Esophagus squamous epithelium (tissue), 5 donors: ENCODE measurements at regions not wholly inside any gene's neighbourhood (a gene's known extent, or its start where the extent isn't known, plus 50 kb on each side); places are given as distances from the start of the nearest gene placed in this dataset.
A peak's percentile ranks its signal among the peaks of the same experiment; 100 is the strongest.

Experiments
- DNase-seq: peaks from one replicate; lab custom pipeline; 2025; lab: John Stamatoyannopoulos, UW
- H3K27ac ChIP-seq, 4 donors: fragments of 200-600 bp; sonication (generic); one replicate each; pipeline ENCODE4 v1.5.1; 2016 to 2019; ENCODE audit warnings: mild to moderate bottlenecking in 1 of 4
- H3K27me3 ChIP-seq, 4 donors: fragments of 200-600 bp; sonication (generic); 1 replicate in 3 of 4; 2 replicates in 1 of 4; pipeline versions ENCODE4 v1.5.1 to v1.6.0; 2017 to 2021; ENCODE audit warnings: antibody characterized with exemption in 1 of 4
- H3K36me3 ChIP-seq, 3 donors: fragments of 200-600 bp; sonication (generic); one replicate each; pipeline ENCODE4 v1.5.1; 2016 to 2019
- H3K4me1 ChIP-seq, 3 donors: fragments of 200-600 bp; sonication (generic); one replicate each; pipeline ENCODE4 v1.5.1; 2017 to 2019
- H3K4me3 ChIP-seq, 4 donors: fragments of 200-600 bp; sonication (generic); 1 replicate in 3 of 4; 2 replicates in 1 of 4; pipeline ENCODE4 v1.5.1; 2016 to 2019; ENCODE audit warnings: mild to moderate bottlenecking in 2 of 4, moderate library complexity in 1 of 4
- H3K9me3 ChIP-seq, 3 donors: fragments of 200-600 bp; sonication (generic); one replicate each; pipeline ENCODE4 v1.5.1; 2016 to 2019
- POLR2A ChIP-seq, 4 donors: fragments of 450-650 bp; IDR thresholded peaks; one replicate each; pipeline ENCODE4 v1.6.1; 2017; ENCODE audit warnings: antibody characterized with exemption in 4 of 4, mild to moderate bottlenecking in 4 of 4, moderate library complexity in 3 of 4
- WGBS, 2 donors: methylation state at CpG; one replicate each; pipeline ENCODE4 v1.1.5; 2018; 5-methylcytosine and 5-hydroxymethylcytosine counted together
- intact Hi-C: fragments of 100-400 bp; cut with DNase I; formaldehyde crosslinking; loops from one replicate; pipeline ENCODE4 v1.15.0; 2022
- TF ChIP-seq, protein P1 (sequence below), 6 experiments: fragments of 450-650 bp in 4 of 6; fragments of 200-600 bp in 2 of 6; sonication (generic) in 2 of 6; IDR thresholded peaks; one replicate each; pipeline ENCODE4 v1.5.1; 2016 to 2019; ENCODE audit warnings: antibody characterized with exemption in 6 of 6, mild to moderate bottlenecking in 4 of 6, moderate library complexity in 4 of 6
- donor health status: DM: yes; HTN: yes; CAD: no.

GRCh38 chr11:87421422-87421821 lies 383.7 kb downstream of the TMEM135 start:
- Histone ChIP-seq H3K9me3 (no peaks in the 10 kb centered on the region), H3K4me1 (no peaks in the 10 kb centered on the region), H3K27ac (no peak overlapping the region), H3K27me3 (no peaks in the 10 kb centered on the region), H3K36me3 (no peaks in the 10 kb centered on the region), H3K4me3 (no peak overlapping the region)
- no peak for DNase-seq
- 0 to 33% methylated on average over 2 of the region's 2 CpGs for WGBS, 2 donors
- intact Hi-C loops, result loop anchor here (5.0 to 10.0 kb wide), 2 partner anchors 69 to 487 kb away; no protein-coding TSS in a partner anchor
- TF ChIP-seq, protein P1, sequence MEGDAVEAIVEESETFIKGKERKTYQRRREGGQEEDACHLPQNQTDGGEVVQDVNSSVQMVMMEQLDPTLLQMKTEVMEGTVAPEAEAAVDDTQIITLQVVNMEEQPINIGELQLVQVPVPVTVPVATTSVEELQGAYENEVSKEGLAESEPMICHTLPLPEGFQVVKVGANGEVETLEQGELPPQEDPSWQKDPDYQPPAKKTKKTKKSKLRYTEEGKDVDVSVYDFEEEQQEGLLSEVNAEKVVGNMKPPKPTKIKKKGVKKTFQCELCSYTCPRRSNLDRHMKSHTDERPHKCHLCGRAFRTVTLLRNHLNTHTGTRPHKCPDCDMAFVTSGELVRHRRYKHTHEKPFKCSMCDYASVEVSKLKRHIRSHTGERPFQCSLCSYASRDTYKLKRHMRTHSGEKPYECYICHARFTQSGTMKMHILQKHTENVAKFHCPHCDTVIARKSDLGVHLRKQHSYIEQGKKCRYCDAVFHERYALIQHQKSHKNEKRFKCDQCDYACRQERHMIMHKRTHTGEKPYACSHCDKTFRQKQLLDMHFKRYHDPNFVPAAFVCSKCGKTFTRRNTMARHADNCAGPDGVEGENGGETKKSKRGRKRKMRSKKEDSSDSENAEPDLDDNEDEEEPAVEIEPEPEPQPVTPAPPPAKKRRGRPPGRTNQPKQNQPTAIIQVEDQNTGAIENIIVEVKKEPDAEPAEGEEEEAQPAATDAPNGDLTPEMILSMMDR (IDR thresholded peaks at IDR 0.05), result peak; percentile 54 to 78 (median 69)
- TF ChIP-seq POLR2A (IDR thresholded peaks at IDR 0.05), result no peak

GRCh38 chr11:87417951-87418350 lies 380.2 kb downstream of the TMEM135 start:
- Histone ChIP-seq H3K4me3 (no peak overlapping the region), H3K27ac (no peak overlapping the region), H3K4me1 (no peaks in the 10 kb centered on the region), H3K27me3 (no peaks in the 10 kb centered on the region), H3K36me3 (no peaks in the 10 kb centered on the region), H3K9me3 (no peaks in the 10 kb centered on the region)
- TF ChIP-seq, protein P1 (IDR thresholded peaks at IDR 0.05), result no peak
- no peak for TF ChIP-seq POLR2A (IDR thresholded peaks at IDR 0.05)
- intact Hi-C loops, result no loop called here
- no peak for DNase-seq

- 64 to 79% methylated on average over 3 of the region's 3 CpGs for WGBS, 2 donors
- no peak for DNase-seq
- H3K27me3 ChIP-seq, result no peaks in the 10 kb centered on the region
Observed at GRCh38 chr11:87405843-87406242, 368.1 kb downstream of the TMEM135 start.

DNA sequence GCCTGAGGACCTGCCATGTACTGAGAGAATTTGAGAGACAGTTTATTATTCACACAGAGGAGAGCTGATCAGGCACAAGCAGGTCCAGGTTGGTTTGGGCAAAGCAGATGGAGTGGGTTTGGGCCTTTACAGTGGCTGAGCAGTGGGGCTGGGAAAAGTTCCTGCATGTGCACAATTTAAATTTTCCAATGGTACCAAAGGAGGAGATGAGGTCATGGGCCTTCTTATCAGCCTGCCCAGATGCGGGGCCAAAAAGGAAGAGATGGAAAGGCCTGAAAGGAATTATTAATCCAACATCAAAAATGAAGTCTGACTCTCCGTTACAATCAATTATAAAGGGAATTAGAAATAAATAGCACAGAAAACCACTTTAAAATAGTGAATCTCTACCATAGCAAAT lies 367.6 kb downstream of the TMEM135 start:
- Histone ChIP-seq H3K36me3 (no peaks in the 10 kb centered on the region), H3K27me3 (no peaks in the 10 kb centered on the region), H3K27ac (no peak overlapping the region), H3K4me1 (no peaks in the 10 kb centered on the region), H3K9me3 (no peaks in the 10 kb centered on the region), H3K4me3 (no peak overlapping the region)
- 74 to 84% methylated on average over 2 of the region's 2 CpGs for WGBS, 2 donors
- intact Hi-C loops, result no loop called here
- TF ChIP-seq, protein P1 (IDR thresholded peaks at IDR 0.05), result no peak
- TF ChIP-seq POLR2A (IDR thresholded peaks at IDR 0.05), result no peak
- no peak for DNase-seq

More at GRCh38 chr11:87405843-87406242, 368.1 kb downstream of the TMEM135 start:
- Histone ChIP-seq H3K27ac (no peak overlapping the region), H3K4me3 (no peak overlapping the region), H3K36me3 (no peaks in the 10 kb centered on the region), H3K4me1 (no peaks in the 10 kb centered on the region), H3K9me3 (no peaks in the 10 kb centered on the region)
- TF ChIP-seq, protein P1 (IDR thresholded peaks at IDR 0.05), result no peak
- TF ChIP-seq POLR2A (IDR thresholded peaks at IDR 0.05), result no peak
- intact Hi-C loops, result no loop called here

DNA sequence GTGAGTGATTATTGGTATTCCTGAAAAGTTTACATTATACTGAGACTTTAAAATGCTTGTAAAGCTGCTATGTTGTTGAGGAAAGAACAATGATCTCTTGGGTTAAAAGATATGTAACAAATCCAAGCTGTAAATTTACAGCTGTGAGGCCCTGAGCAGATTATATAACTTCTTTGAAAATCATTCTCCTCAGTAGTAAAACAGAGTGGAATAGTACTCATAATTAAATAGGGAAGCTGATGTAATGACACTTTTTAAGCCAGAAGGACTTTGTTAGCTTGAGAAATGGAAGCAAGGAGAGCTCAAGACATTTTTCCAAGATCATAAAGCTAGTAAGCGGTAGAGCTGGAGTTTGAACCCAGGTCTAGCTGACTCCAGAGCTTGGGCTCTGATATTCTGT lies 363.9 kb downstream of the TMEM135 start:
- no peaks in the 10 kb centered on the region for H3K36me3 ChIP-seq
- TF ChIP-seq, protein P1 (IDR thresholded peaks at IDR 0.05), result no peak
- TF ChIP-seq POLR2A (IDR thresholded peaks at IDR 0.05), result no peak
- 76 to 100% methylated on average over 1 of the region's 1 CpG for WGBS, 2 donors
- H3K4me3 ChIP-seq, result no peak overlapping the region
- H3K9me3 ChIP-seq, result no peaks in the 10 kb centered on the region
- intact Hi-C loops, result no loop called here
- H3K27me3 ChIP-seq, result no peaks in the 10 kb centered on the region
- no peak overlapping the region for H3K27ac ChIP-seq
- DNase-seq, result no peak
- no peaks in the 10 kb centered on the region for H3K4me1 ChIP-seq
